Tibial artery (tissue), 4 donors: ENCODE measurements at regions not wholly inside any gene's neighbourhood (a gene's known extent, or its start where the extent isn't known, plus 50 kb on each side); places are given as distances from the start of the nearest gene placed in this dataset.

Source experiments
- DNase-seq, 2 donors: peaks; one replicate each; pipeline ENCODE4 v3.0.0-alpha.2; 2019
- H3K27ac ChIP-seq, 2 donors: fragments of 200-600 bp; sonication (generic) in 1 of 2; 1 replicate in 1 of 2; 2 replicates in 1 of 2; pipeline ENCODE4 v1.5.1; 2018 to 2019; ENCODE audit warnings: mild to moderate bottlenecking in 1 of 2
- H3K27me3 ChIP-seq, 2 donors: fragments of 200-600 bp; sonication (generic) in 1 of 2; one replicate each; pipeline versions ENCODE4 v1.5.1 to v1.6.0; 2016 to 2019
- H3K36me3 ChIP-seq, 3 donors: fragments of 200-600 bp; sonication (generic) in 2 of 3; one replicate each; pipeline ENCODE4 v1.5.1; 2016 to 2019; ENCODE audit warnings: mild to moderate bottlenecking in 2 of 3
- H3K4me1 ChIP-seq, 4 donors: fragments of 200-600 bp; sonication (generic) in 2 of 4; 1 replicate in 3 of 4; 2 replicates in 1 of 4; pipeline ENCODE4 v1.5.1; 2016 to 2019
- H3K4me3 ChIP-seq, 2 donors: fragments of 200-600 bp; sonication (generic) in 1 of 2; 1 replicate in 1 of 2; 2 replicates in 1 of 2; pipeline ENCODE4 v1.5.1; 2018 to 2019; ENCODE audit warnings: mild to moderate bottlenecking in 2 of 2
- H3K9me3 ChIP-seq, 3 donors: fragments of 200-600 bp; sonication (generic) in 1 of 3; one replicate each; pipeline ENCODE4 v1.5.1; 2016 to 2019
- intact Hi-C: fragments of 100-400 bp; cut with DNase I; formaldehyde crosslinking; loops from one replicate; pipeline ENCODE4 v1.15.0; 2023; ENCODE audit warnings: low total_unique reads
- TF ChIP-seq, protein P1 (sequence below), 2 experiments: fragments of 200-600 bp in 1 of 2; fragments of 450-650 bp in 1 of 2; IDR thresholded peaks; one replicate each; pipeline ENCODE4 v1.5.1; 2017 to 2019; ENCODE audit warnings: antibody characterized with exemption in 2 of 2, mild to moderate bottlenecking in 1 of 2, moderate library complexity in 1 of 2

GRCh38 chr11:119928047-119928446 lies 199.0 kb upstream of the NECTIN1 start:
- peaks cover 0 to 30% of the 10 kb centered on the region in 2 donors for H3K27me3 ChIP-seq
- no peak overlapping the region for H3K4me3 ChIP-seq
- no peaks in the 10 kb centered on the region for H3K4me1 ChIP-seq
- no peak overlapping the region for H3K27ac ChIP-seq
- TF ChIP-seq, protein P1, sequence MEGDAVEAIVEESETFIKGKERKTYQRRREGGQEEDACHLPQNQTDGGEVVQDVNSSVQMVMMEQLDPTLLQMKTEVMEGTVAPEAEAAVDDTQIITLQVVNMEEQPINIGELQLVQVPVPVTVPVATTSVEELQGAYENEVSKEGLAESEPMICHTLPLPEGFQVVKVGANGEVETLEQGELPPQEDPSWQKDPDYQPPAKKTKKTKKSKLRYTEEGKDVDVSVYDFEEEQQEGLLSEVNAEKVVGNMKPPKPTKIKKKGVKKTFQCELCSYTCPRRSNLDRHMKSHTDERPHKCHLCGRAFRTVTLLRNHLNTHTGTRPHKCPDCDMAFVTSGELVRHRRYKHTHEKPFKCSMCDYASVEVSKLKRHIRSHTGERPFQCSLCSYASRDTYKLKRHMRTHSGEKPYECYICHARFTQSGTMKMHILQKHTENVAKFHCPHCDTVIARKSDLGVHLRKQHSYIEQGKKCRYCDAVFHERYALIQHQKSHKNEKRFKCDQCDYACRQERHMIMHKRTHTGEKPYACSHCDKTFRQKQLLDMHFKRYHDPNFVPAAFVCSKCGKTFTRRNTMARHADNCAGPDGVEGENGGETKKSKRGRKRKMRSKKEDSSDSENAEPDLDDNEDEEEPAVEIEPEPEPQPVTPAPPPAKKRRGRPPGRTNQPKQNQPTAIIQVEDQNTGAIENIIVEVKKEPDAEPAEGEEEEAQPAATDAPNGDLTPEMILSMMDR (IDR thresholded peaks at IDR 0.05), result no peak
- DNase-seq, result no peak
- intact Hi-C loops, result no loop called here
- H3K36me3 ChIP-seq, result no peaks in the 10 kb centered on the region
- H3K9me3 ChIP-seq, result no peaks in the 10 kb centered on the region

- H3K4me3 ChIP-seq, result no peak overlapping the region
- no peaks in the 10 kb centered on the region for H3K36me3 ChIP-seq
- no peak for DNase-seq
- TF ChIP-seq, protein P1 (IDR thresholded peaks at IDR 0.05), result no peak
- no peaks in the 10 kb centered on the region for H3K9me3 ChIP-seq
- no peaks in the 10 kb centered on the region for H3K4me1 ChIP-seq
- intact Hi-C loops, result no loop called here
- no peak overlapping the region for H3K27ac ChIP-seq
- H3K27me3 ChIP-seq, result peaks cover 0 to 43% of the 10 kb centered on the region in 2 donors
Observed at GRCh38 chr11:119924017-119924416, 195.0 kb upstream of the NECTIN1 start.

DNA sequence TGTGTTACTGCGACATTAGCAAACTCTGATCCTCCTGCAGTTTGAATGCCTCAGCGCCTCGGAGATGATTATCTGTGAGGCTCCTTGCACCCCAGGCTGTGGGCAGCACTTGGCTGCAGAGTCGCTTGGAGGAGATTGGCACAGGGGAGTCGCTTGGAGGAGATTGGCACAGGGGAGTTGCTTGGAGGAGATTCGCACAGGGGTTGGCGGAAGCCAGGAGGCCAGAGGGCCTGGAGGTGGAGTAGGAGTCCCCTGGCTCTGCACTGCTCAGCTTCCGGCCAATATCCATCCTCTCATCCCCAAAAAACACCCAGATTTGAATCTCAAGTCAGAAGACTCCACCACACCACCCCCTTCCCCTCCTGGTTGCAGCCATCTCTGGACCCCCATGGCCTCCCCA lies 192.6 kb upstream of the NECTIN1 start:
- intact Hi-C loops, result no loop called here
- Histone ChIP-seq H3K4me3 (no peak overlapping the region), H3K9me3 (no peaks in the 10 kb centered on the region), H3K27ac (no peak overlapping the region), H3K36me3 (no peaks in the 10 kb centered on the region), H3K27me3 (peaks cover 0 to 50% of the 10 kb centered on the region in 2 donors), H3K4me1 (no peaks in the 10 kb centered on the region)
- TF ChIP-seq, protein P1 (IDR thresholded peaks at IDR 0.05), result no peak
- DNase-seq, result no peak

DNA sequence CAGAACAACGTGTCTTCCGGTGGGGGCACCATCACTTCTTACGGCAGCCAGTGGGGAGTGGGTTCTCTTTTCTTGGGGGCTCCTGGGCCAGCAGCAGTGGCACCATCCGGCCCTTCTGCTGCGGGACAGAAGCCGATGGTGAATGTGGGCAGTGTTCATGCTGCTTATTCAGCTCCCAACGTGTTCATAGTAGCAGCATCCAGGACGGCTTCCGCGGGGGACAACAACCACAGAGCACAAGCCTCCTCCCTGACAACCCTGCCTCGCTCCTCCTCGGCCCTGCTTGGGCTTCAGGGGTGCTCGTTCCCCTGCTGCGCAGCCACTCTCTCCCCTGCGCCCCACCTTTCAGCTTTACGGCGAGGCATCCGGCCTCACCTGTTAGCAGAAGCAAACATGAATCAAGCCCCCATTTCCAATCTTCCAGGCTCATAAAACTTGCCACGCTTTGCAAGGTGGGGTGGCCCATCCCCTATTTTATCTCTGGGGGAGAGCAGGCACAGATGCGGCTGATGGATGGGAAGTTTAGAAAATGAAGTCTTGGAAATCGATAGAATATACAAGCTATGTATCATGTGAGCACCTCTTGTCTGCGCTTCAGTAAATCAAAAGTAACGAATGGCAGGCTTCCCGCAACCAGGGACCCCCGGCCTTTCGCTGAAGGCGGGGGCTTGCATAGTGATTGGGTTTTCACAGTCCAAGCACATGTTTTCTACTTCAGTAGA lies 191.8 kb upstream of the NECTIN1 start:
- intact Hi-C loops, result no loop called here
- DNase-seq, result no peak

GRCh38 chr11:119919656-119920055 lies 190.7 kb upstream of the NECTIN1 start:
- TF ChIP-seq, protein P1 (IDR thresholded peaks at IDR 0.05), result no peak
- intact Hi-C loops, result no loop called here
- no peaks in the 10 kb centered on the region for H3K4me1 ChIP-seq
- DNase-seq, result no peak
- H3K36me3 ChIP-seq, result no peaks in the 10 kb centered on the region
- H3K27me3 ChIP-seq, result peaks cover 0 to 44% of the 10 kb centered on the region in 2 donors
- H3K9me3 ChIP-seq, result no peaks in the 10 kb centered on the region
- H3K27ac ChIP-seq, result no peak overlapping the region
- no peak overlapping the region for H3K4me3 ChIP-seq

More for the DNA sequence above, 191.8 kb upstream of the NECTIN1 start:
- Histone ChIP-seq H3K27ac (no peak overlapping the region), H3K36me3 (no peaks in the 10 kb centered on the region), H3K27me3 (peaks cover 0 to 49% of the 10 kb centered on the region in 2 donors), H3K4me3 (no peak overlapping the region), H3K4me1 (no peaks in the 10 kb centered on the region), H3K9me3 (no peaks in the 10 kb centered on the region)
- TF ChIP-seq, protein P1 (IDR thresholded peaks at IDR 0.05), result no peak
